PC-9 (cell line): ENCODE measurements at regions not wholly inside any gene's neighbourhood (a gene's known extent, or its start where the extent isn't known, plus 50 kb on each side); places are given as distances from the start of the nearest gene placed in this dataset.

ENCODE experiments used
- EZH2 ChIP-seq: fragments of 200-600 bp; sonication (generic); IDR thresholded peaks from 2 replicates; pipeline ENCODE4 v1.8.0; 2017; ENCODE audit warnings: antibody characterized with exemption, low read depth
- TF ChIP-seq, protein P1 (sequence below): fragments of 200-600 bp; sonication (generic); conservative IDR thresholded peaks from 2 replicates; pipeline ENCODE4 v1.6.1; 2017; ENCODE audit warnings: mixed run types, antibody characterized with exemption, mild to moderate bottlenecking, moderate library complexity

DNA sequence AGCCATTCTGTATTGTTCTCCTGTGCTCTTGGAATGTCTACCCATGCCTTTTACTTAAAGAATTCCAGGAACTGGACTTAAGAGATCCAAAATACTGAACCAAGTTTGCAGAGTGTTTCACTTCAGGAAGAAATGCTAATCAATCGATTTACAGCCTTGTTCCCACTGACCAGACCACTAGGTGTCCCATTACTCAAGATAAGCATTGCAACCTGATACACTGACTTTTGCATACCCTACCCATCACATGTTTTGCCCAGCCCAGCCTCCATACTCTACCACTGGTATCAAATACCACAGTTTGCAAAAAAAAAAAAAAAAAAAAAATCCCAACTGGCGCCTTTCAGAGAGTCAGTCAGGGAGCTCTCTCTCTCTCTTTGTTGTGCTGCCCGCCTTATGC lies 550.8 kb downstream of the CDH9 start:
- TF ChIP-seq, protein P1, sequence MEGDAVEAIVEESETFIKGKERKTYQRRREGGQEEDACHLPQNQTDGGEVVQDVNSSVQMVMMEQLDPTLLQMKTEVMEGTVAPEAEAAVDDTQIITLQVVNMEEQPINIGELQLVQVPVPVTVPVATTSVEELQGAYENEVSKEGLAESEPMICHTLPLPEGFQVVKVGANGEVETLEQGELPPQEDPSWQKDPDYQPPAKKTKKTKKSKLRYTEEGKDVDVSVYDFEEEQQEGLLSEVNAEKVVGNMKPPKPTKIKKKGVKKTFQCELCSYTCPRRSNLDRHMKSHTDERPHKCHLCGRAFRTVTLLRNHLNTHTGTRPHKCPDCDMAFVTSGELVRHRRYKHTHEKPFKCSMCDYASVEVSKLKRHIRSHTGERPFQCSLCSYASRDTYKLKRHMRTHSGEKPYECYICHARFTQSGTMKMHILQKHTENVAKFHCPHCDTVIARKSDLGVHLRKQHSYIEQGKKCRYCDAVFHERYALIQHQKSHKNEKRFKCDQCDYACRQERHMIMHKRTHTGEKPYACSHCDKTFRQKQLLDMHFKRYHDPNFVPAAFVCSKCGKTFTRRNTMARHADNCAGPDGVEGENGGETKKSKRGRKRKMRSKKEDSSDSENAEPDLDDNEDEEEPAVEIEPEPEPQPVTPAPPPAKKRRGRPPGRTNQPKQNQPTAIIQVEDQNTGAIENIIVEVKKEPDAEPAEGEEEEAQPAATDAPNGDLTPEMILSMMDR: no peak
- no peak for TF ChIP-seq EZH2
